ENCODE measurements at regions not wholly inside any gene's neighbourhood (a gene's known extent, or its start where the extent isn't known, plus 50 kb on each side); places are given as distances from the start of the nearest gene placed in this dataset.

DNA sequence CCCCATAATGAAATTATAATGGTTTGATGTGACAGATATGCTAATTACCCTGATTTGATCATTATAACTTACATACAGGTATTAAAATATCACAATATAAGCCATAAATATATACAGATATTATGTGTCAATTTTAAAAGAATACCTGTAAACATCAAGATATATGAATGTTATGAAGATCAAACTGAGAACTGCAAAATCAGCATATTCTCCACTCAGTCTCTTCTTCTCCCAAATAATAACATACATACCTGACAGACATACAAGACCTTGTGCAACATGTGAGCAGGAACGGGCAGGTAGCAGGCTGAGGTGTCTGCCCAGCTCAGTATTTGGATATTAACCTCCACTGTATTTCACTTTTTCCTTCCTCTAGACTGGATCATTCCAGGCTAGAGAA lies 547.2 kb downstream of the UQCRFS1 start:
- Mint-ChIP-seq H3K4me1 (ENCODE audit: insufficient read depth, unreplicated experiment) (no peaks in the 10 kb centered on the region), H3K36me3 (ENCODE audit: insufficient read depth, unreplicated experiment) (no peaks in the 10 kb centered on the region), H3K27me3 (ENCODE audit: insufficient read depth, unreplicated experiment) (no peaks in the 10 kb centered on the region), H3K9me3 (ENCODE audit: unreplicated experiment) (peaks cover 61% of the 10 kb centered on the region), H3K4me3 (ENCODE audit: unreplicated experiment) (no peak overlapping the region), H3K27ac (ENCODE audit: low read depth, unreplicated experiment) (no peak overlapping the region)
- intact Hi-C loops (cut with micrococcal nuclease), result no loop called here
- ChIA-PET CTCF (interaction anchor here (0.7 kb wide), 2 partner anchors 33 to 424 kb away, joined by 3 to 9 read pairs; no protein-coding TSS in a partner anchor), POLR2A (no interaction called here)
- TF ChIP-seq, protein P1, sequence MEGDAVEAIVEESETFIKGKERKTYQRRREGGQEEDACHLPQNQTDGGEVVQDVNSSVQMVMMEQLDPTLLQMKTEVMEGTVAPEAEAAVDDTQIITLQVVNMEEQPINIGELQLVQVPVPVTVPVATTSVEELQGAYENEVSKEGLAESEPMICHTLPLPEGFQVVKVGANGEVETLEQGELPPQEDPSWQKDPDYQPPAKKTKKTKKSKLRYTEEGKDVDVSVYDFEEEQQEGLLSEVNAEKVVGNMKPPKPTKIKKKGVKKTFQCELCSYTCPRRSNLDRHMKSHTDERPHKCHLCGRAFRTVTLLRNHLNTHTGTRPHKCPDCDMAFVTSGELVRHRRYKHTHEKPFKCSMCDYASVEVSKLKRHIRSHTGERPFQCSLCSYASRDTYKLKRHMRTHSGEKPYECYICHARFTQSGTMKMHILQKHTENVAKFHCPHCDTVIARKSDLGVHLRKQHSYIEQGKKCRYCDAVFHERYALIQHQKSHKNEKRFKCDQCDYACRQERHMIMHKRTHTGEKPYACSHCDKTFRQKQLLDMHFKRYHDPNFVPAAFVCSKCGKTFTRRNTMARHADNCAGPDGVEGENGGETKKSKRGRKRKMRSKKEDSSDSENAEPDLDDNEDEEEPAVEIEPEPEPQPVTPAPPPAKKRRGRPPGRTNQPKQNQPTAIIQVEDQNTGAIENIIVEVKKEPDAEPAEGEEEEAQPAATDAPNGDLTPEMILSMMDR (IDR thresholded peaks at IDR 0.05; ENCODE audit: unreplicated experiment), result no peak
- BruUV-seq (replicated peaks), result no TSS peak
- DNase-seq (ENCODE audit: unreplicated experiment), result no peak

- no peaks in the 10 kb centered on the region for H3K4me1 Mint-ChIP-seq (ENCODE audit: insufficient read depth, unreplicated experiment)
- intact Hi-C loops (cut with micrococcal nuclease), result no loop called here
- no peak overlapping the region for H3K4me3 Mint-ChIP-seq (ENCODE audit: unreplicated experiment)
- BruUV-seq (replicated peaks), result no TSS peak
- peaks cover 31% of the 10 kb centered on the region for H3K9me3 Mint-ChIP-seq (ENCODE audit: unreplicated experiment)
- ChIA-PET POLR2A (no interaction called here), CTCF (no interaction called here)
- no peaks in the 10 kb centered on the region for H3K36me3 Mint-ChIP-seq (ENCODE audit: insufficient read depth, unreplicated experiment)
- no peak for DNase-seq (ENCODE audit: unreplicated experiment)
- TF ChIP-seq, protein P1 (IDR thresholded peaks at IDR 0.05; ENCODE audit: unreplicated experiment), result no peak
- H3K27me3 Mint-ChIP-seq (ENCODE audit: insufficient read depth, unreplicated experiment), result no peaks in the 10 kb centered on the region
- H3K27ac Mint-ChIP-seq (ENCODE audit: low read depth, unreplicated experiment), result no peak overlapping the region
These were observed 556.3 kb downstream of the UQCRFS1 start for GRCh38 chr19:28656644-28657043.

- TF ChIP-seq, protein P1 (IDR thresholded peaks at IDR 0.05; ENCODE audit: unreplicated experiment), result no peak
- Mint-ChIP-seq H3K4me1 (ENCODE audit: insufficient read depth, unreplicated experiment) (no peaks in the 10 kb centered on the region), H3K4me3 (ENCODE audit: unreplicated experiment) (no peak overlapping the region), H3K9me3 (ENCODE audit: unreplicated experiment) (peaks cover 31% of the 10 kb centered on the region), H3K36me3 (ENCODE audit: insufficient read depth, unreplicated experiment) (no peaks in the 10 kb centered on the region), H3K27me3 (ENCODE audit: insufficient read depth, unreplicated experiment) (no peaks in the 10 kb centered on the region), H3K27ac (ENCODE audit: low read depth, unreplicated experiment) (no peak overlapping the region)
- intact Hi-C loops (cut with micrococcal nuclease), result no loop called here
- POLR2A ChIA-PET, result no interaction called here
- DNase-seq (ENCODE audit: unreplicated experiment), result no peak
- CTCF ChIA-PET, result no interaction called here
- no TSS peak for BruUV-seq (replicated peaks)
These were observed 557.9 kb downstream of the UQCRFS1 start for GRCh38 chr19:28655054-28655453.

DNA sequence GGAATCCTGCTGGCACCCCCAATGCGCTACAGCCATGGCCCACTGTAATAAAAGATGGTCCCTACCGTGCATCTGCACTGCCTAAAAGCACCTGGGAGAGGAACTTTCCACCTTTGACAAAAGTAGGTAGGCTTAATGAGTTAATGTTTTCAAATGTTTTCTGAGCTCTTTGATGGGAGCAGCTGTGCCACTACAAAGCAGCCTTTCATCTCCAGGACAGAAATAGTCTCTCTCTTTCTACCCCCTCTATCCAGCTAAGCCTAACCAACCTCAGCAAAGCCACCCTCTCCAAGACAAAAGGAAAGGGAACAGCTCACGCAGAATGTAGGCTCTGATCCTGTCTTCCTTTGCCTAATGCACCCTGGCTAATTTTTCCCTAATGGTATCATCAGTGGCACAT lies 560.2 kb downstream of the UQCRFS1 start:
- no peaks in the 10 kb centered on the region for H3K36me3 Mint-ChIP-seq (ENCODE audit: insufficient read depth, unreplicated experiment)

More for the DNA sequence above, 560.2 kb downstream of the UQCRFS1 start:
- no peak for DNase-seq (ENCODE audit: unreplicated experiment)
- Mint-ChIP-seq H3K9me3 (ENCODE audit: unreplicated experiment) (peaks cover 35% of the 10 kb centered on the region), H3K4me1 (ENCODE audit: insufficient read depth, unreplicated experiment) (no peaks in the 10 kb centered on the region), H3K27me3 (ENCODE audit: insufficient read depth, unreplicated experiment) (no peaks in the 10 kb centered on the region), H3K4me3 (ENCODE audit: unreplicated experiment) (no peak overlapping the region), H3K27ac (ENCODE audit: low read depth, unreplicated experiment) (no peak overlapping the region)
- intact Hi-C loops (cut with micrococcal nuclease), result no loop called here
- CTCF ChIA-PET, result no interaction called here
- BruUV-seq (replicated peaks), result no TSS peak
- POLR2A ChIA-PET, result no interaction called here
- TF ChIP-seq, protein P1 (IDR thresholded peaks at IDR 0.05; ENCODE audit: unreplicated experiment), result no peak
